ENCODE measurements at regions not wholly inside any gene's neighbourhood (a gene's known extent, or its start where the extent isn't known, plus 50 kb on each side); places are given as distances from the start of the nearest gene placed in this dataset.

GRCh38 chr14:89618811-89619551 lies 201.9 kb upstream of the FOXN3 start:
- H3K36me3 ChIP-seq (ENCODE audit: control insufficient read depth, insufficient read depth, low read length): no peaks in the 10 kb centered on the region
- intact Hi-C loops (cut with micrococcal nuclease) (no loop called here), in situ Hi-C loops (cut with MboI) (no loop called here)
- WGBS (ENCODE audit: insufficient coverage, low coverage, missing lambda C conversion rate): 10% methylated on average over 15 of the region's 66 CpGs
- H3K9me3 ChIP-seq (replicated peaks; ENCODE audit: control insufficient read depth, insufficient read depth, low read depth, low read length): no peaks in the 10 kb centered on the region
- no peaks in the 10 kb centered on the region for H3K9me1 ChIP-seq (ENCODE audit: control insufficient read depth, insufficient read depth, low read length)
- H3K27ac ChIP-seq (ENCODE audit: extremely low read depth, low read depth, low read length): no peak overlapping the region
- H3K4me2 ChIP-seq (ENCODE audit: insufficient read depth, low read length): no peak overlapping the region
- H3K79me2 ChIP-seq (ENCODE audit: control insufficient read depth, insufficient read depth, low read length): no peaks in the 10 kb centered on the region
- DNase-seq (ENCODE audit: extremely low read depth in 1 of 4, low spot score in 3 of 4) (peak in 3 of 4 experiments; percentile 8 to 15 (median 12)), FAIRE-seq (no peak), ATAC-seq (peak; percentile 80)
- no peak overlapping the region for H3K4me3 ChIP-seq
- no peak overlapping the region for H3K9ac ChIP-seq (ENCODE audit: insufficient read depth in 1 of 2, low read depth in 2 of 2, low read length in 2 of 2)
- no peak for TF ChIP-seq NR1H2 (CRISPR knock-in tag; IDR thresholded peaks at IDR 0.05)
- peak; percentile 15 for TF ChIP-seq MEIS2 (IDR thresholded peaks at IDR 0.05; ENCODE audit: partially characterized antibody)
- TF ChIP-seq, protein P1, sequence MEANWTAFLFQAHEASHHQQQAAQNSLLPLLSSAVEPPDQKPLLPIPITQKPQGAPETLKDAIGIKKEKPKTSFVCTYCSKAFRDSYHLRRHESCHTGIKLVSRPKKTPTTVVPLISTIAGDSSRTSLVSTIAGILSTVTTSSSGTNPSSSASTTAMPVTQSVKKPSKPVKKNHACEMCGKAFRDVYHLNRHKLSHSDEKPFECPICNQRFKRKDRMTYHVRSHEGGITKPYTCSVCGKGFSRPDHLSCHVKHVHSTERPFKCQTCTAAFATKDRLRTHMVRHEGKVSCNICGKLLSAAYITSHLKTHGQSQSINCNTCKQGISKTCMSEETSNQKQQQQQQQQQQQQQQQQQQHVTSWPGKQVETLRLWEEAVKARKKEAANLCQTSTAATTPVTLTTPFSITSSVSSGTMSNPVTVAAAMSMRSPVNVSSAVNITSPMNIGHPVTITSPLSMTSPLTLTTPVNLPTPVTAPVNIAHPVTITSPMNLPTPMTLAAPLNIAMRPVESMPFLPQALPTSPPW (CRISPR knock-in tag; IDR thresholded peaks at IDR 0.05): peak; percentile 42; the same call in 1 of the 2 replicates
- TF ChIP-seq ZNF830 (CRISPR knock-in tag; IDR thresholded peaks at IDR 0.05): no peak
- no peak for TF ChIP-seq SMAD2 (IDR thresholded peaks at IDR 0.05; ENCODE audit: low read depth, low read length)
- no peak for TF ChIP-seq PPARD (CRISPR knock-in tag; IDR thresholded peaks at IDR 0.05)
- TF ChIP-seq CHCHD3 (CRISPR knock-in tag; IDR thresholded peaks at IDR 0.05): no peak
- TF ChIP-seq RHOXF2B (CRISPR knock-in tag; conservative IDR thresholded peaks at IDR 0.05): no peak
- no peak for TF ChIP-seq FOXP1 (CRISPR knock-in tag; IDR thresholded peaks at IDR 0.05)
- no peak for TF ChIP-seq ZNF76 (CRISPR knock-in tag; IDR thresholded peaks at IDR 0.05; ENCODE audit: borderline replicate concordance)
- TF ChIP-seq NR2C2 (CRISPR knock-in tag; IDR thresholded peaks at IDR 0.05): no peak
- no peak for TF ChIP-seq NR2C2 (tag; IDR thresholded peaks at IDR 0.05)
- ChIA-PET CTCF (ENCODE audit: low intra/inter-chr PET ratio) (no interaction called here), POLR2A (no interaction called here)
- no TSS peak for BruUV-seq (replicated peaks)
- H3K27me3 ChIP-seq (ENCODE audit: control insufficient read depth in 2 of 2, insufficient read depth in 2 of 2, low read length in 2 of 2): peaks cover 5 to 24% of the 10 kb centered on the region in 2 experiments
- no peaks in the 10 kb centered on the region for H4K20me1 ChIP-seq (replicated peaks; ENCODE audit: control insufficient read depth, insufficient read depth, low read length)
- no peak overlapping the region for H2AFZ ChIP-seq (ENCODE audit: low read depth, low read length)
- H3K4me1 ChIP-seq (replicated peaks in 1 of 2; ENCODE audit: control insufficient read depth in 2 of 2, insufficient read depth in 2 of 2, low read length in 2 of 2): peaks cover 0 to 7% of the 10 kb centered on the region in 2 experiments; a peak in 1 of 5 replicates
